ENCODE measurements at regions not wholly inside any gene's neighbourhood (a gene's known extent, or its start where the extent isn't known, plus 50 kb on each side); places are given as distances from the start of the nearest gene placed in this dataset.
"Not testable (repeated sequence)": the region's sequence is repeated elsewhere in the genome, so short reads cannot be mapped to it uniquely, and the experiment has no call there.

DNA sequence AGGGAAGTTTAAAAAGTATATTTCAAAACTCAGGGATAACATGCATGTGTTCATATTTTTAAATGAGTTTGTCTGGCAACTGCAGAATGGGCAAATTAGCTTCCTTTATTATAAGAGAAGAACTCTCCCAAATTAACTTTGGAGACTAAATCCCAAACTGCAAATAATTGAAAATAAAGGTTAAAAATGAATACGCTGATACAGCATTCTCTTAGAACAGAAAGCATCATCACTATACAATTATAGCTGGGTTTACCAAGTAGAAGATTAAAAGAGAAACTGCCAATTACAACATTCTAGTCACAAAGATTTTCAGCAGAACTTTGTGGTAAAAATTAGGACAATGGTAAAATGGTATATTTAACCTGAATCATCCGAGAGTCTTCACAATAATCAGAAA lies 73.3 kb downstream of the OLFM4 start:
- no peak for DNase-seq

DNA sequence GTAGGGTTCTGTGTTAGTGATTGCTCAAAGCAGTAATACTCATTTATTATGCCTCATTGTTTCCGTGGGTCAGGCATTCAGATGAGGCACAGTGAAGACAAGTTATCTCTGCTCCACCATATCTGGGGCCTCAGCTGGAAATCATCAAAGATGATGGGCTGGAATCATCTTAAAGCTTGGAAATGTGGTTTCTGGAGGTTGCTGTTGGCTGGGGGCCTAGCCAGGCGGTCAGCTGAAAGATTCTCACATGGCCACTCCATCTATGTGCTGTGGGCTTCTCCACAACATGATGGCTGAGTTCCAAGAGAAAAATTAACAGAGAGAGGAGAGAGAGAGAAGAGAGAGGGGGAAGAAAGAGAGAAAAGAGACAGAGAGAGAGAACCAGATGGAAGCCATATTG lies 75.5 kb downstream of the OLFM4 start:
- no peak for DNase-seq

DNA sequence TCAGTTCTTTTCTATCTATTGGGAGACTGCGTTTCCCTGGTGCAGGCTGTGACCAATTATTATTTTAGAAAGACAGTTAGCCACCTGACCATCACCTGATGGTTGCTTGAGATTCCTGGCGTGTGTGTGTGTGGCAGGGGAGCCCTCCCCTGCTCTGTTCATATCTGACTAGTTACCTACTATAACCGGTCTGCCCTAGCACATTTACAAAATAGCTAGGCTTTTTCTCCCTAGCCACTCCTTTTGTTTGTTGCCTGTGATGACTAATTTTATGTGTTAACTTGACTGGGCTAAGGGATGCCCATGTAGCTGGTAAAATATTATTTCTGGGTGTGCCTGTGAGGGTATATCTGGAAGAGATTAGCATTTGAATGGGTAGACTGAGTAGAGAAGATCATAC lies 76.9 kb downstream of the OLFM4 start:
- DNase-seq, result no peak

DNA sequence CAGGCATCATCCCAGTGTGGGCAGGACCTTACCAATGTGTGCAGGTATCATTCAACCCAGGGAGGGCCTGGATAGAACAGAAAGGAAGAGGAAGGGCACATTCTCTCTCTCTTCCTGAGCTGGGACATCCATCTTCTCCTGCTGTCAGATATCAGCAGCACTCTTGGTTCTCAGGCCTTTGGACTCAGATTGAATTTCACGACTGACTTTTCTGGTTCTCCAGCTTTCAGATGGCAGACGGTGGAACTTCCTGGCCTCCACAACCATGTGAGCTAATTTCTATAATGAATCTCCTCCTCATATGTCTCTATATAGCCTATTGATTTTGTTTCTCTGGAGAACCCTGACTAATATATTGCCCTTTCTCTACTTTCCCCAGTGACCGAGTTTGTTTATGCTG lies 77.3 kb downstream of the OLFM4 start:
- DNase-seq, result no peak

- no peak for DNase-seq
These were observed 81.6 kb downstream of the OLFM4 start for GRCh38 chr13:53110181-53110580.

DNA sequence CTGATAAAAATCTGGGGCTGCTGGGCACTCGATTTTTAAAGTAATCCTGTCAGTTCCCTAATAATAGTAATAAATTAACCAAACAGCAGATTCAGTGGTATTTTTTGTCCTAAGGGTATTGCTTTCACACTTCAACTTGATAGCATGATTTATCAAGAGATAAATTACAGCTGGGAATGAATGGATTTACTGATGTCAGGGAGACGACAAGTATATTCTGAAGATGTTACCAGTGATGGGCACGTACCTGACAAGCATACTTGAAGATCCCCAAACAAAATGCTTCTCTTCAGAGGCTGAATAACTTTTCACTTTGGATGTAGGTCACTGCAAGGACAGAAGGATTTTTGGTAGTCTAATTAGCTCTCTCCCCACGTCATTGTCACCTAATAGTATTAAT lies 82.0 kb downstream of the OLFM4 start:
- DNase-seq, result no peak

DNA sequence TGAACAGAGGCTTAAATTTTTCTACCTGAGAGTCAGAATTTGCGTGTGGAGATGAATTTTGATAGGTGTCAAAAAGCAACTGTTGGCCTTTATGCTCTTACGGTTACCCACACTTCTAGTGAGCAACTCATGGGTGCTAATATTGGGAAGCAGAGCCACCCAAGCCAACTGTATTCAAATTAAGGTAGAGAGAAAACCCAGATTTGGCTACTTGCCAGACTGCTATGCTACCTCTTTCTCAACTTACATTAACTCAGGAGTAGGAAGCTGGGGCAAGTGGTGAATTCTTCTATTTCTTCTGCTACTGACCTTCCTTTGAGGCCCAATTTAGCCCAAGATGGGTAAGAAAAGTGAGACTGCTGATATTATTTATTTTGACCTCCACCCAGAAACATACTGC lies 83.9 kb downstream of the OLFM4 start:
- DNase-seq, result no peak

GRCh38 chr13:53117048-53117447 lies 88.4 kb downstream of the OLFM4 start:
- DNase-seq, result not testable (repeated sequence)

- no peak for DNase-seq
These were observed 92.6 kb downstream of the OLFM4 start for GRCh38 chr13:53121131-53121773.

GRCh38 chr13:53121919-53122318 lies 93.3 kb downstream of the OLFM4 start:
- DNase-seq, result no peak

DNA sequence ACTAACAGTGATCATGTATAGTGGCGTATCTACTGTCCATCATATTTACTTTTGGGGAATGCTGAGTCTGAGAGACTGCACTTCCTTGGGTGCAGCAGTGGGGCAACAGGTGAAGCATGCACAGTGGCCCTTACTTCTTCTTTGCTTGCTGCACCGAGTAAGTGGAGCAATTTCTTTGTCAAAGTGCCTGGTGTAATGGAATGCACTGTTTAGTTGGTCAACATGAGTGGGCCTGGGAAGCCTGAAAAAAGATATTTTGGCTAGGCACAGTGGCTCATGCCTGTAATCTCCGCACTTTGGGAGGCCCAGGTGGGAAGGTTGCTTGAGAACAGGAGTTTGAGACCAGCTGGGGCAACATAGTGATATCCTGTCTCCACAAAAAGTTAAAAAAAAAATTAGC lies 94.9 kb downstream of the OLFM4 start:
- DNase-seq, result no peak

DNA sequence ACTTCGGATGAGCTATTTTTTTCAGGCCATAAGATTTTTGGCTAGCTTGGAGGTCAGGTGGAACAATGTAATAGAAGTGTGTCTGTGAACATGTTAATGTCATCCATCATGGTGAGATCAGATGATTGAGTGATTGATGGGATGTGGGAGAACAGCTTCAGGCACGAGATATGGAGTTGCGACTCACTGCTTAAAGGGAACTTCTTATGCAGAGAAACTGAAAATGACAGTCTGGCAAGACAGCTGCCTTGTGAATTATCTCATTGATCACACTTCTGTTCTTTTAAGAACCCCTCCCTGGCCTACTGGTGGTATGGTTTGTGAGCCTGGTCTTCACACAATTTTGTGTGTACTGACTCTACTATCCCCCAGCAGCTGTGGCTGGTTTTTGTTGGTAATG lies 96.0 kb downstream of the OLFM4 start:
- no peak for DNase-seq

DNA sequence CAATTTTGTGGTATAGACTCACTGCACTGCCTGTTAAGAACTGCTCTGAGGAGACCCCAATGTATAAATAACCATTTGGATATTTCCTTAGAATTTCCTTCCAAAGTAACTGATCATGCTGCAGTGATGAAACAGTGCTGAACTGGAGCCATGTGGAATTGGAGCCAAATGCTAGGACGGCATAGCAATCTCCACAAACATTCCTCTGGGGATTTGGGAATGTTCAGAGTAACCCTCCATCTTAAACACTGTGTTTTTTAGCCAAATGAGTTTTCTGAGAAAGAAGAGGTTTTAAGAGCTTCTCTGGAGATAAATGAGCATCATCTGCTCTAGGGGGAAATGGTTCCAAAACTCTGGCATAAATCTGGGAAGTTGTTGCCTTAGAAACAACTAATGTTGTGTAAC lies 98.2 kb downstream of the OLFM4 start:
- no peak for DNase-seq

DNA sequence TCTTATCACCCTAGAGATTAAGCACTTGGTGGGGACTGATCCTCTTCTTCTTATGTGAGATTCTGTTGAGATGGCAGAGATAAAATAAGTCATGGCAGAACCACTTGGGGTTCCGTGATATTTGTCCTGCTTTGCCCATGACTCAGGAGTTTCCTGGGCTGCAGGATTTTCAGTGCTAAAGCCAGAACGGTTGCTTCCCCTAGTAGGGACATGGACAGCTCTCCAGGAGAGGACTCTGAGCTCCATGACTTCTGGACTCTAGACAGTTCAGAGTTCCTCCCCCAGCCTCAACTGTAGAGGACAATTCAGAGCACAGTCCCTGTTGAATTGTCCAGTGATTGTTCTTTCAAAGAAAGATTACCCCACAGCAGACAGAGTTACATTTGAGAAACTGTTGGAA lies 98.8 kb downstream of the OLFM4 start:
- DNase-seq, result no peak

DNA sequence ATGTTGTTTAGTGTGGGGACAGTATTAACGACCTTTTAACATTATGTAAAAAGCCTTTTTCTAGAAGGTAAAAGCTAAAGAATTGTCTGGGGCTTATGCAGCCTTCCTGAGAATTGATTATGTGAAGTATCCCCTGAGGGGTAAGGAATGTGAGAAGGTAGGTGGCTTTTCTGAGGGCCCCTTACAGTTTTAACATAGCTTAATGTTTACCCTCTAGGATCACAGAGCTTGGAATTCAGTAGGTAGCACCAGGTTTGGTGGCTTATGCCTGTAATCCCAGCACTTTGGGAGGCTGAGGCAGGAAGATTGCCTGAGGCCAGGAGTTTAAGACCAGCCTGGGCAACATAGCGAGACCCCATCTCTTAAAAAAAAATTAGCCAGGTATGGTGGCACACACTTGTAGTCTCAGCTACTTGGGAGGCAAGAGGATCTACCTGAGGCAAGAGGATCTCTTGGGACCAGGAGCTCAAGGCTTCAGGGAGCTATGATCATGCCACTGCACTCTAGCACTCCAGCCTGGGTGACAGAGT lies 101.3 kb downstream of the OLFM4 start:
- no peak for DNase-seq

DNA sequence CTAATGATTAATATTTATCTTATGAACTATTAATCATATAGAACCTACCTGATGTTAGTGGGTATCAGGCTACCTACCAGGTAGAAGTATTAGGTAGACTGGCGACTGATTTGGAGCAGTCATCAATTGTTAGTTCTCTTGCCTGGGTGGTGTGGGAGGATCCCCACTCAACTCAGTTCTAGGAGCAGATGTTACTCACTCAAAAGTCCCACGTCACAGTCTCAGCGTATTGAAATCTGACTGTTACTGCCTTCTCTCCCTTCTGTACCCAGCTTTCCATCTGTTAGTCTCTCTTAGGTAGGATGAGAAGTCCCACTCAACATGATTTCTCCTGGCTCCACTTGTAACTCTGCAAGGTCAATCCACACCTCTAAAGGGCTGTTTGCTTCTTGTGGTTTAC lies 102.7 kb downstream of the OLFM4 start:
- DNase-seq, result no peak

DNA sequence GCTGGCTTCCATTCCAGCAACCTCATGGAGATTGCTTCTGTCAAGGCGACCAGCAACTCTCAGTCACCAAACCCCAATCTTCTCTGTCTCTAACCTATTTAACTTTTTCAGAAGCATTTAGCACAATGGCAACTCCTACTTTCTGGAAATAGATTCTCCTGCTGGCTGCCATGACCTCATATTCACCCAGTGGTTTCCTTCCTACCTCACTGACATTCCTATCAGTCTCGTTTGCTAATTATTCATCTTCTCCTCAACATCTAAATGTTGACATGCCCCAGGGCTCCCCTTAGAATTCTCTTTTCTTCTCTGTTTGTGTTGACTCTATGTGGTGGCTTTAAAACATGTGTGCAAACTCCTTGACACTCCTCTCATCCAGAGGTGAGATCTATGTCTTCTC lies 106.7 kb downstream of the OLFM4 start:
- DNase-seq, result no peak

GRCh38 chr13:53136554-53137215 lies 108.1 kb downstream of the OLFM4 start:
- DNase-seq, result no peak

DNA sequence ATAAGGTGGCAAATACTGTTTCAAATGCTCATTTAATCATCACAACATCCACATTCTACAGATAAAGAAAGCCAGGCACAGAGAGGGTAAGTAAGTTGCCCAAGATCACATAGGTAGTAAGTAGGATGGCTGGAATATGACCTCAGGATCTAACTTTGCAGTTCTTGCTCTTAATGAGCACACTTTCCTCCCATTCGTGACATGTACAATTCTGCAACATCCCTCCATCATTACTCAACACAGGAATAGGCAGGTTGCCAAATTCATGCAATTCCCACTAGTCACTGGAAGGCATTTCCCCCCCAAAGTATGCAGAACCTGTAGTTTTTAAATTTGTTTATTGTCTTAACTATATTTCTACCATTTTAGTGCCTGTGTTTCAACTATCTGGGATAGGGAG lies 109.2 kb downstream of the OLFM4 start:
- DNase-seq, result no peak

GRCh38 chr13:53138376-53139036 lies 109.9 kb downstream of the OLFM4 start:
- no peak for DNase-seq

DNA sequence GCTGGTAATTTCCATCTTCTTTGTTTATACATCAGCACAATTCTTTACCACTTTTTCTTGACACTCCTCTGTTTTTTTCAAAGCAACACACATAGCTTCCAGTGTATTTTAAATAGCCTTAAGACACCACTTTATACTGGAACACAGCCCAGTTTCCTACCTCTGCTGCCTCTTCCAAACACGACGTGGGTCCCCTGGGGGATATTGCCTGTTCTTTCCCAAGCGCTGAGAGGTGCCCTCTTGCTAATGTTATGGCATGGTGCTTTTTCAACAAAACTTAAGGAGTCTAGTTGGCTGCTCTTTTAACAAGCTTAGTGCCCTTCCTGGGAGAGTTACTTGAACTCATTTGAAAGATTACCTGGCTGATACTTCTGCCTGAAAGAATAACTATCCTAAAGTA lies 112.7 kb downstream of the OLFM4 start:
- DNase-seq, result no peak

DNA sequence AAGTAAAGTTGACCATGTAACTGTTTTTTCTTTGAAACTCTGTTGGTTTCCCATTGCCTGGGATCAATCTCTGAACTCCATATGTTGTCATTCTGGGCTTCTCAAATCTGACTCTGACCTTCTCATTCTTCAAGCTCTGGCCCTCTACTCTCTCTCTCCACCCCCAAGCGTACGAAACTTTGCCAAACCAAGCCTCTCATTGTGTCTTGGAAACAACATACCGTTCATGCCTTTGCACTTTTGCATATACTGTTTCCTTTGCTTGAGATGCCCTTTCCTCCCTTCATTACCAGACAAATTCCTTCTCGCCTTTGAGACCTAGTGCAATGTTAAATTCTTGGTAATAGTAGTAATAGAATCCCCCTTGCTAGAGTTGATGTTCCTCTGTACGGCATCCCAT lies 113.7 kb downstream of the OLFM4 start:
- DNase-seq, result no peak

DNA sequence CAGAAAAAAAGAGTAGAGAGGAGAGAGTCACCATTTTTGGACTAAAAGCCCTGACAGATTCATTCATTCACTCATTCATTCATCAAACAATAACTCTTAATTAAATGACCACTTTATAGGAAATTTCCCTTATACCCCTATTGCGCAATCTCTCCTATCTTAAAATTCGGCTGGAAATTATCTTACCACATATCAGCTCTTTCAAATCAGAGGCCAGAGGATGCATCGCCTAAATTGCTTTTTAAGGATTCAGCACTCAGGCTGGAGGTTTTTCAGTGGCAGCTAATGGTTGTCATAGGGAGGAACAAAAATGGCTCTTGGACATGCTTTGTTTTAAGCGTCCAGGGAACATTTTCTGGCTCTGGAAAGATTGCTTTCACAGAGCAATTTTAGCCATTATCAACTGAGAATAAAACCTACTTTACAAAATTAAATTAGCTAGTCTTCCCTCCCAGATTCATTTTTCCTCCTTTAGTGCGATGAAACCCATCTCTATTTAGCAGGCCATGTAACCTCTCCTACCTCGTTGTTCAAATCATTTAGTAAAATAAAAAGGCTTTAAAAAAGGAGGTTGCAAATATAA lies 115.2 kb downstream of the OLFM4 start:
- no peak for DNase-seq

DNA sequence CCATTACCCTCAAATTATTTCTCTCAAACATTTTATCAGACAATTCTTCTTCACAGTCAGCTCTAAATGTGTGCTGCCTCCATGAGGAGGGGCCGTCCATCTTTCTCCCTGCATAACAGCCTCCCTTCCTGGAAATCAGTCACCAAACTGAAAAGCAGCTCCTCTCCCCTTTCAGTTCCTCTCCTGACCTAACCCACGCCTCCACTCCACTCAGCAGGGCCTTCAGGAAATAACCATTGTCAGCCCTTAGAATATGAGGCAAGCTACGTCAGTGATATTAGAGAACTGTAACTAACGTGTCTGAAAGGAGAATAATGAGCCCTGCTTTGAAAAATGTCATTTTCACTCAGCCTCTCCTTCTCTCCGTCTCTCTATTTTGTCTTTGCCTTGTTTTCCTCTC lies 116.2 kb downstream of the OLFM4 start:
- DNase-seq, result no peak
